ENCODE measurements at regions not wholly inside any gene's neighbourhood (a gene's known extent, or its start where the extent isn't known, plus 50 kb on each side); places are given as distances from the start of the nearest gene placed in this dataset.

- no peak for TF ChIP-seq CTCF (IDR thresholded peaks at IDR 0.05)
- no peak for TF ChIP-seq ZFX (IDR thresholded peaks at IDR 0.05; ENCODE audit: borderline replicate concordance)
These were observed 210.5 kb downstream of the SH3BGRL start for GRCh38 chrX:81412428-81412827.

All from 22Rv1 (cell line).